8988T (cell line): ENCODE measurements at regions not wholly inside any gene's neighbourhood (a gene's known extent, or its start where the extent isn't known, plus 50 kb on each side); places are given as distances from the start of the nearest gene placed in this dataset.

Experiments used
- DNase-seq: peaks from one replicate; pipeline ENCODE4 v3.0.0; 2011

DNA sequence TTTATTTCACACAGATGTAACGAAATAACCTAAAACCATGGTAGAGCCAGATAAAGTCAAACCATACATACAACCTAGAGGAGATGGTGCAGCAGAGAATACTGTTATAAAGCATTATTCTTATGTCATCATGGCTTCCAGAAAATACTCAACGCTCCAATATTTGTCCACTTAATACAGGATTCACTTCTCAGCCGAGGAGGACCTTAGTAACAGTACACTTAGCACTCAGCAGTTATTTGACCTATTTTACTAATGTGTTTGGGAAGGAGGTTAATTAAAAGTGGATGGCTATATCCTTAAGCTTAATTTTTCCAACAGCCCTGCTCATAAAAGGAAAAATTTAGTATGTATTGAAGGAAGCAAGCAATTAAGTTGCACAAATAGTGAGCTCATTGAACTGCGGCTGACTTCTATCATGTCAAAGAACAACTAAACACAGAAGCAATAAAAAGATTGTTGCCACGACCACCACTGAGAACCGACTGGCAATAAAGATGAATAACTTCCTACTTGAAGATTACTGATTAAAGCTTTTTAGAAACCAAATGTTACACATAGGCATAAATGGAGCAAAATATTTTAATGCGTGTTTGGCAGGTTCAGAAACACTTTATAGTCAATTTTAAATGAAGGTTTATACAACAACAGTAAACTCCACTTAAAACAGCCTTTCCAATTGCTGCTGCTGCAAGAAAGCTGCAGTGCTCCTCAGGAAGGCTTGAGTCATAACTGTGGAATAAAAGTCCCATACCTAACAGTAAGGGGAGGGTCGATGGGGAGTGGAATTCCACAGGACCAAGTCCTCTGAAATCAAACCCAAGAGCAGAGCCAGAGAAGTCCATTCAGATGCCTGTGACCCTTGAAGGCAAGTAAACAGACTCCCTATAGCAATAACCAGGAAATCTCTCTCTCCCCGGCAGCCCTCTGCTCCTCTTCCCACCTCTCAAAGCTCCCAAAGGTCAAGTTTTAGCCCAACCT, 218.9 kb upstream of the CDKN3 start:
- no peak for DNase-seq

DNA sequence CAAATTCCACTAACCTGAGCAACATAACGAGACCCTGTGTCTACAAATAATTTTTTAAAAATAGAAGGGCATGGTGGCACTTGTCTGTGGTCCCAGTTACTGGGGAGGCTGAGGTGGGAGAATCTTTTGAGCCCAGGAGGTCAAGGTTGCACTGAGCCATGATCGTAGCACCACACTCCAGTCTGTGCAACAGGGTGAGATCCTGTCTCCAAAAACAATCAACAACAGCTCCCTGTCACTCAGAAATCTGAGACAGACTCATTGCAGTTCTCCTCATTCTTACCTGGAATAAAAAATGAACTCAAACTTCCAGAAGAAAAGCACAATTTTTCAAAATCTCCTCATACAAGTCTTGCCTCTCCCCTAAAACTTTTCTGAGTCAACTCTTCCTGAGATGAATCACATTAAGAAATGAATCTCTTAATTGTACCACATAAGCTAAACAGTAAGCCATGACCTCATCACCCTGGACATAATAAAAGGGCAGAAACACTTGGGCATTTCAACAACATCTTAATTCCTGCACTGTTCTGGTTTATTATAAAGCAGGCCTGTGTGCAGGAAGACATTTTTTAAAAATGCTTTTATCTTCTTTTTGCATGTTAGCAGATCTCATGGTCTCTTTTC, 214.3 kb upstream of the CDKN3 start:
- DNase-seq, result no peak

DNA sequence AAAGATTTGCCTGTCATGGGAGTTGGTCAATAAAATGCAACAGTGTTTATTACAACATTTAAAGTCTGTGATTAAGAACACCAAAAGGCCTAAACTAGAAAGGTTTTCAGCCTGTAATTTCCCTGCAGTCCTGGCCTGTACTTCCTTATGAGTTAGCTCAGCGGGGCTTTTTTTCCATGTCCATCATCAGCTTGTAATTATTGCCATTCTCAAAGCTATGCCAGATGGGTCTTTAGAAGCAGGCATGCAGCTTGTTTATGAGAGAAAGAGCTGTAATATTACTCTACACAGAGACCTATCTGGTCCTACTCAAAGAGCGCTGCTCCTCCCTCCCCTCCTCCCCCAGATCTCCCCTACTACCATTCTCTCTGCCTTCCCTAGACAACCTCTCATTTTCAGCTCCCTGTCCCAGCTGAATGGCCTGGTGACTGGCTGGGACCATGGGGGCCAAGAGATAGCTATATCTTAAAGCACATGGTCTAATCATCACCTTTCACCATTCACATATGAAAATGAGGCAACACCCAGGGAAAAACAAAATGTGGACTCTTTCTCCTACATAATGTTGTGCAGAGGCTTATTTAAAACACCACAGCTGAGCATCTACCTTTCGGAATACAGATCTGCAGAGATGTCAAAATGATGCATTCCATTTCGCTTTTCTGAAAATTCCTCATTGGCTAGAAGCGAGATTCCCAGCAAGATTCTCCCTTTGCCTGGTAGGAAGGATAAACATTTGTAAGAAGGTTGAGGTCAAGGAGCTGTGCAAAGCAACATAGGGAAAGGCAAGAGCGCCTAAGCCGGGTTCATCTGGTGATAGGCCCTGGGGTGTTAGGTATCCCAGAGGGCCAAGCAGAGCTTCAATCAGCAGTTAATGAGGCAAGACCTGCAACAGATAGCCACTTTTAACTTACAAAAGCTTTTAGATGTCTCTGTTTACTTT, 209.7 kb upstream of the CDKN3 start:
- no peak for DNase-seq

DNA sequence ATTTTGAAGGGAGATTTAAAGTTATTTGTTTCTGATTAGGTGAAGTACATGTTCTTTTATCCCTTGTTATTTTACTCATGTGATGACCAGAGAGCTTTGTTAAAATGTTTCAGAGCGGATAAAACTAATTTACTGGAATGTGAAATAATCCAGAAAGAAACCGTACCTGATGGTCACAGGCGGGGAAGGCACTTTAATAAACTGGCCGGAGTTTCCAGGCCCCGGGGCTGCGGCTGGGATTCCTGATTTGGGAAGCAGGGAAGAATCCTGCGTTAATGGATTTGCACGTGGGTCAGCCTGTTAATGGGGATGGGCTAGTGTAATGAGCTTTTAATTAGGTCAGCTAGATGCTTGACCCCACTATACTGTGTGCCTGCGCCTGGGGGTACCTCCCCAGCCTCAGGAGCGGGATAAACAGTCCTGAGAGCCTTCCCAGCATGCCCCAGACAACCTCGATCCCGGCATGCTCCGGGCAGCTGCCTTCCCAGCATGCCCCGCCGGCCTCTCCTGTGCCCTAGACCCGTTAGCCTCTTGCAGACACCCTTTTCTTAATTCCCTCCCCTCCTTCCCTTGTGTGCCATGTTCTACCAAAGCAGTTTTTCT, 208.6 kb upstream of the CDKN3 start:
- DNase-seq, result no peak

DNA sequence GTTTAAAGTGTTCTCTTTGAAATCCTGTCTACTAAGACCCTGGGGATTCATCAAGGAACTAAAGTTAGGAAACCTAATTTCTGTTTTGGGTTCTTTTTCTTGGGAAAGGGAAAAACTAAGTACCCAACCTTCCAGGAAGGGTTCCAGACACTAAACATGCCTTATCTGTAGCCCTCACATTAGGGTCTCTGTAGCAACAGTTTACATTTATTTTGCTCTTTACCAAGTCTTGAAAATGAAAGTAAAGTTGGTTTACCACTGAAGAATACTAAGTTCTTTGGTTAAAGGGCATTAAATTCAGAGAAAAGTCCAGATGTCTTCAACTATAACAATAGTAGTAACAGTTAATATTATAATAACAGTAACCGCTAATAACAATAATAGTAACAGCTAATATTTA, 207.5 kb upstream of the CDKN3 start:
- DNase-seq, result no peak

DNA sequence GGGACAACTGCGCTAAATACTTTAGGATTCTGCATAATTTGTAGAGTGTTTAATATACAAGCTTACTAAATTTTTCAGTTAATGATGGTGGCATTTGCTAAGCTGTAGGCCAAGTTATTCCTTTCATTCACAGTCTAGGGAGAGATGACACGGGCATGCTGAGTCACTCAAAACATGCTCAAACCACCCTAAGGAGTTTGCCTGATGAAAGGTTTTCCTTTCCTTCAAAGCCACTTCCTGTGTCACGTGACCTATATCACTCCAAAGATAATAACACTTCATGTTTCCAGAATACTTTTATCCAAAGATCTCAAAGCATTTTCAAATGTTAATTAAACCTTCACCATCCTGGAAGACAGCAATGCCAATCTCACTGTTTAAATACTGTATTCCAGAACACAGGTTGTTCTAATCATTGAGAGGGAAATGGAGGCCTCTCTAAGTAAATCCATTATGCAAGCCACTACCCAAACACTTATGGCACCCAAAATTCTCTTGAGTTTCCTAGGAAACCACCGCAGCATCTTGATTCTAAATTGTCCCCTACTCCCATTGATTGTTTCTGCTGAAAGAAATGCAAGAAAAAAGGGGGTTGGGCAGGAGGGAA, 207.0 kb upstream of the CDKN3 start:
- DNase-seq, result no peak

DNA sequence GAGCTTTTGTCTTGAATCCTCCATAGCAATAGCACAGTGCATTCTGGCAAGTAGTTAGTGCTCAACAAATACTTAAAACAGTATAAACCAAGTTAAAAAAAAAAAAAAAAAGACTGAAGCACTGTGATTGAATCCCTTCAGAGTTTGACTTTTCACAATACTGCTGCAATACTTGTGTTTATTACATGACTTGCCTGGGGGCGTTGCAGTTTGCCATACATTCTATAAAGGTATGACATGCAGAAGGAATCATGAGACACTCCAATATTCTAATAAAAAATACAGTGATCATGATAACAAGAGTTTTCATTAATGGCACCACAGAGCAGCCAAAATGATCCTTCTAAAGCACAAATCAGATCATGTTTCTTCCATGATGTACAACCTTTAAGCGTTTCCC, 205.0 kb upstream of the CDKN3 start:
- DNase-seq, result no peak

DNA sequence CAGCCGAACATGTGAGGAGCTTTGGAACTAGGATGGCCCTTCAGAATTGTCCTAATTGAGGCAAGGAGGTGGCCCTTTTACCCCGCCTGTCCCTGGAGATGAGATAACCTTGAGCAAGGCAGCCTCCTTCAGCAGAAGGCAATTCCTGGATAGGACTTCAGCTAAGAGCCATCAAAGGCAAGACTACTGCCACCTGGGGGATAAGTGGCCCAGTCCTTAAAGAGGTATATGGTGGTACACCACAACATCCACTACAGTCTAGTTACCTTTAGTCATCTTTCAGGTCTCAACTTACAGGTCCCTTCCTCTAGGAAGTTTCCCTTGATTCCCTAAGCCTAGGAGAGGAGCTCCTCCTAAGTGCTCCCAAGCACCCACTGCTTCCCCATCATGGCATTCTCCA, 204.2 kb upstream of the CDKN3 start:
- no peak for DNase-seq

DNA sequence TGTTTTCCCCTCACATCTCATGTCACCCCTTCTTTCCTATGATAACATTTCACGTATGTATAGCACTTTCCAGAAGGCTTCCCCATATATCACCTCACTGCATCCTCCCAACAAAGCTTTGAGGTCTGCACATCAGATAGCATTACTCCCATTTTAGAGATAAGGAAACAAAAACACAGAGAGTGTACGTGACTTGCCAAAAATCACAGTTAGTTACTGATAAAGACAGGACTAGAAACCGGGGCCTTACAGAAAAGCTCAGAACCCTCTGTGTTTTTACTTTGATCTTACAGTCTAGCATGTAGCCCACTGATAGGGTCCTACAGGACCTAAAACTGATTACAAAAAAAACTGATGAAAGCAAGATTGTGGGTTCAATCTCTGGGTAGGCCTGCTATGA, 202.9 kb upstream of the CDKN3 start:
- no peak for DNase-seq

DNA sequence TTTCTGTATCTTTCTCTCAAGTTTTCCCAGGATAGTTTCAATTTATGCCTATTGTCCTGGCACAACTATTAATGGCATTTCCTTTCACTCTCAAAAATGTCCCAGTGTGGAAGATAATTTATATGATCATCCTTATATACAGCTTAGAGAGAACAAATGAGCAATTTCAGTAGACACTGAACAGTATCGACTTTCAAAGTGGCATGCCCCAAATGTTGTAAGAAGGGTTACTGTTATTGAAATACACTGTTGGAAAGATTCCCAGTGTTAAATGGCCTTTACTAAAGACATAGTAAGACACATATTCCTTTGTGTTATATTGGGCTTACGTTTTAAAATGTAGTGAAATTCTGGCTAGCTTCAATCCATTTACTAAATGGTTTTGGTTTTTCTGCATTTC, 202.3 kb upstream of the CDKN3 start:
- no peak for DNase-seq

DNA sequence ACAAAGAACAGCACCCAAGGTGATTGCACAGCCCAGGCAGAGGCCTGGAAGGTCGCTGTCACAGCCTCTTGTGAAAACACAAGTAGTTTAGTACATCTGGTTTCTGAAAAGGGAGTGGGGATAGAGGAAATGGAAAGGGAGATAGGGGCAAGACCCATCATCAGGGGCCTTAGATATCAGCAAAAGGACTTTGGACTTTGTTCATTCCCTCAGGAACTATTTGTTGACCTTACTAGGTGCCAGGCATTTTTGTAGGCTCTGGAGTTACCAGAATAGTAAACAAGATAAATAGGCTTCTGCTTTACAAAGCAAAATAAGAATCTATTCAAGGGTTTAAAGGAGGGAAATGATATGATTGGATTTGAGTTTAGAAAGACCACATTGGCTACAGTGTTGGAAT, 199.4 kb upstream of the CDKN3 start:
- no peak for DNase-seq

DNA sequence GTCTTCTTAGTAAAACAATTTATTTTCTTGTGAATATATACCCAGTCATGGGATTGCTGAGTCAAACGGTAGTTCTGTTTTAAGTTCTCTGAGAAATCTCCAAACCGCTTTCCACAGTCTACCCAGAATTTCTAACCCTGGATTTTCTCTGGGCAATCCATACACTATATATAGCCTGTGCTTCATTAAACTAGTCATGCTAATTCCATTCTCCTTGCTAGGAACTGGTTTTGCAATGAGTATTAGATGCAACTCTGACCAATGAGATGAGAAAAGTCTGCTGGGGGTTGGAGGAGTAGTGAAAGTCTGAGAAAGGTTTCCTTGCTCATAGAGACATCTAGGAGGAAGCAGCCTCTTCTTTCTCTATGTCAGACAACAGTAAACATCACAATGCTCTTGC, 196.1 kb upstream of the CDKN3 start:
- DNase-seq, result no peak

DNA sequence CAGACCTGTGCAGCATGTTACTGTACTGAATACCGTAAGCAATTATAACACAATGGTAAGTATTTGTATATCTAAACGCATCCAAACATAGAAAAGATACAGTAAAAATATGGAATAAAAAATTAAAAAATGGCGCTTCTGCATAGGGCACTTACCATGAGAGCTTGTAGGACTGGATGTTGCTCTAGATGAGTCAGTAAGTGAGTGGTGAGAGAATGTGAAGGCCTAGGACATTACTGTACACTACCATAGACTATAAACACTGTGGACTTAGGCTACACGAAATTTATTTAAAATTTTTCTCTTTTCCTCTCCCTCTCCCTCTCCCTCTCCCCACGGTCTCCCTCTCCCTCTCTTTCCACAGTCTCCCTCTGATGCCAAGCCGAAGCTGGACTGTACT, 194.5 kb upstream of the CDKN3 start:
- no peak for DNase-seq

DNA sequence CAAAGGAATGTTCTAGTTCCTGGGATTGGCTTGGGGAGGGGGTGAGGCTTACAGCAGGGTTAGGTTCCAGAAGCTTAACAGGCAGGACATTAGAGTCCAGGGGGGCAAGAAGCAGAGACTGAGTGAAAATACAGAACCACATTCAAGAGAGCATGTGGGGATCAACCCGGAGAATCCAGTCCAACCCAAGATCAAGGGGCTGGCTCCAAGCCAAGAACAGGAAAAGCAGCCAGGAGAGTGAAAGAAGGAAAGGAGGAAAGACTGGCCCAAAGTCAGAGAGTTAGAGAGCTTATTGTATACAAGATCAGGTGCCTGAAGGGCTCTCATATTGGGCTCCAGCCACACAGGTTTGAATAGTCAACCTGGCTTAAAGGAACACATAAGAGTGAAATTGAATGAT, 190.3 kb upstream of the CDKN3 start:
- no peak for DNase-seq

DNA sequence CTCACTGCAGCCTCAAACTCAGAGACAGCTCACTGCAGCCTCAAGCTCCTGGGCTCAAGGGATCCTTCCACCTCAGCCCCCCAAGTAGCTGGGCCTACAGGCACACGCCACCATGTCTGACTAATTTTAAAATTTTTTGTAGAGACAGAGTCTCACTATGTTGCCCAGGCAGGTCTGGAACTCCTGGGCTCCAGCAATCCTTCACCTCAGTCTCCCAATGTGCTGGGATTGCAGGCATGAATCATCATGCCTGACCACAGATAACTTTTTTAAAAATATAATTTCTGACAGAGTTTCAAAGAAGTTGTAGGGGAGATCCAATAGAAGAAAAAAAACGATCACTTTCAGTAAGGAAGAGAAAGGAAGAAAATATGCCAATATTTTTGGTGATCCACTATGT, 189.7 kb upstream of the CDKN3 start:
- no peak for DNase-seq

DNA sequence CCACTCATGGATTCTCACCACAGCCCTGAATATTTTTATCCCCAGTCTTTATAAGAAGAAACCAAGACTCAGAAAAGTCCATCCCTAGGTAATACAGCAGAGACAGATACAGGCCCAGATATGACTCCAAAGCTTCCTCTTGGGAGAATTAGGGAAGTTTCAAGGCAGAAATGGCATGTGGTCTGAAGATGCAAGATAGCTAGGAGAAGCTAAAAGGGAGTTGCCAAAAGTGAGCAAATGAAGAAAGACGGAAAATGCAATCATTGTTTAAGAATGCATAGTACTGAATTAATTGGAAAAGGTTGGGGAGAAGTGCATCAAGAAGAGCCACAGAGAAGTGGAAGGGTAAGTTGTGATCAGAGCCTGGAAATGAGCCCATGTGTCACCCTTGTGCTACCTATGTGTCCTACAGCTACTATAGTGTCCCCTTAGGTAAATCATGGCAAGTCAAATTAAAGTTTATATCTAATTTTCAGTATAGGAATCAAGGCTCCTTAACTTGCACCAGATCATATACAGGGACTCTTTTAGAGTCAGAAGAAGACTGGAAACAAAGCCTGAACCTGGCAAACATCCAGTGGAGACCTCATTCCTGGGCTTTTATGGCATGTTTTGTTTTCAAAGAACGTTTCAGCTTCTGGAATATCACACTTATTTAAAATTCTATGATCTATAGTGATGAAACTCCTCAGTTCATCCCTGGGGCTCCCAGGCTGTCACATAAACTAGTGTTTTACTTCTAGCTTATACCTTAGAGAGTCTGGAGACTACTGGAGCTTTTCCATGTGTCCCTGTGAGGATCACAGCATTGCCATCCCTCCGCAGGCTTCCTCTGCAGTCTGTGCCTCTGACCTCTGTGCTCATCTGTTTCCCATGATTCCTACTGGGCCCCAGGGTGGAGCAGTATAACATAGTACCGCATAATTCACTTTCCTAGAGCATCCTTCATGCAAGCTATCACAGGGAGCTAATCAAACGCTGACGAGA, 189.0 kb upstream of the CDKN3 start:
- DNase-seq, result no peak

DNA sequence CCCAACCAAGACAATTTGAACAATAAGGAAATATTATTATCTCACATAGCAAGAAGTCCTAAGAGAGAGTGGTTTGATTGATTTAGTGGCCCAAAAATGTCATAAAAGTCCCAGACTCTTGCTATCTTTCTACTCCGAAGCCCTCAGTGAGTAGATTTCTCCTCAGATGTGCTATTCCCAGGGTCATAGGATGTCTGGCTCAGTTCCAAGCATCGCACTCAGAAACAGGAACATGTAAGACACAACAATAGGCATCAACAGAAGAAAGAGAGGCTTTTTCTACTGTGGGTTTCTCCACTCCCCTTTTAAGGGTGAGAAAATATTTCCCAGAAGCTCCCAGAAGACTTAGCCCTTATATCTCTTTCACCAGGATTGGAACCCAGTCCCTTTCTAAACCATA, 188.1 kb upstream of the CDKN3 start:
- no peak for DNase-seq

DNA sequence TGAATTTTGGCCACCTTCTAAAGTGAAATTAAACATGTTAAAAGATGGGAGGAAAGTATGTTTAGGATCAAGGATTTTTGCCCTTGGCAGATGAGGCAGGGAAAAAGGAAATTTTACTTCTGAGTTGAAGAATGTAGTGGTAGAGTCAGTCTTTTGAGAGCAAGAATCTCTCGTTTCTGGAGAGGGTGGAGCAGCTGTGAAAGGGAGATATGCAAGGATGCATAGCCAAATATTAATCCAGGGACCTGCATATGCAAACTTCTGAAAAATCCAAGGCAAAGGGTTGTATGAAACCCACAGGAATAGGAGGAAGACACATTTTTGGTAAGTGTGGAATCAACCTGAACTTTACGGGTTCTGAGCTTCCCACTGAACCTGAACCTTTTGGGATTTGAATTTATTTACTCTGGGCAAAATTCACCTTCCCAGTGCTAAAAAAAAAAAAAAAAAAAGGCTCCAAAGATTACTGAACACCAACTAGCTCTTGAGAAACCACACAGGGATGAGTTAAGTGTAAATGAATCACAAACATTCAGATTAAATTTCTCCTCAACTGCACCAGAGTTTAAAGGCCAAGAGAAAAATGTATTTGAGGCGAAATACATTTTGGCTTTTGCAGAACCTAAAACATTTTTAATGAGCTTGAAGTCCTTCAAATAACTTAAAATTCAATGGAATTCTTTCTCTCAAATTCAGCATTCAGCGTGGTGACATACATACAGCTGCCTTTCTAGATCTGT, 187.1 kb upstream of the CDKN3 start:
- DNase-seq, result no peak

DNA sequence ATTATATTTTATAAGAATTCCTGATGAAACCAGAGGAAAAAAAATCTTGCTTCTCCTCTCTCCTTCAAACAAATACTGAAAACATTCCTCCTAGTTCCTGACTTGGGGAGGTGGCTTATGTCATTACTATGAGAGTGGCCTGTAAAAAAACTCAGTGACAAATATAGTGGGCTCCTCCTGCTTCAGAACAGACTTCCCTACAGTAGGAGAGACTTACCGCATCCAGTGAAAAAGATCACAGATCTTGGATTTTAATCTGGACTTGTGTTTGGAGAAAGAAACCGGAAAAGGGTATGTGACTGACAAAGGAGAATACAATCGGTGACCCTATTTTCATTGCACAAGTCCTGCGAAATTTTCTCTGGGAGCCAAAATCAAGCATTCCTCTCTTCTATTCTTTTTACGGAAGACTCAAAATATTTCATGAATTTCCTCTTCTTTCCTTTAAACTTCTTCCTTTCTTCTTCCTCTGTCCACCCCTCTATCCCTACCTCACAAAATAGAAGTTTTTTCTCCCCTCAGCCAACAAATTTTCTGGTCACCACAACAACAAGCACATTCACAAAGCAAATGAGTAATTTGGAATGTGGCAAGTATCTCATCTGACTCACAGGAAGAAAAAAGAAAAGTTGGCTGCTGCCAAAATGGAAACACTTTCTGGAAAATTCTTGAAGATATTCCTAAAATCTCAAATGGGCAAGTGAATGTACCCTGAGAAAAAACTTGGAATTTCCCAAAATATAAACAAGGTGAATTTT, 185.1 kb upstream of the CDKN3 start:
- DNase-seq, result peak; percentile 41

DNA sequence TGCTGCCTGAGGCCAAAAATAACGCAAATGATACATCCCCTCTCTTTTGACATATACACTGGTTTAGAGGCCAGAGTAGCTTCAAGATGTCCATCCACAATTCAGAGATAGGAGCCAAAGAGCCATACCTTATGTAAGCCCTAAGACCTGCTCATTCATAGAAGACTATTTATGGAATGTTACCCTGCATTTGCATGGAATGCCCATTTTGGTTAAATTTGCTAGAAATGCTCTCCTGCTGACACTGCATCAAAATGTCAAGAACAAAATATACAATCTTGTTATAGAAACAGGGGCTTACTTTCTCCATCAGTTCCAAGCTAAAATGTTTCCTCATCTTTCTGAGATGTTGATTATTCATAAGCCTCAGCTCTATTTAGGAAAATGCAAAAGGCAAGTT, 183.3 kb upstream of the CDKN3 start:
- DNase-seq, result no peak
